IgD-negative memory B cell (primary cell): ENCODE measurements at regions not wholly inside any gene's neighbourhood (a gene's known extent, or its start where the extent isn't known, plus 50 kb on each side); places are given as distances from the start of the nearest gene placed in this dataset.

Experiments
- H3K27ac Mint-ChIP-seq, 3 donors: one replicate each; pipeline ENCODE4 v1.8.0; 2020 to 2022; ENCODE audit warnings: mild to moderate bottlenecking in 3 of 3, mixed read lengths in 3 of 3, moderate library complexity in 1 of 3
- H3K27me3 Mint-ChIP-seq: one replicate; pipeline ENCODE4 v1.8.0; 2021; ENCODE audit warnings: mixed read lengths
- H3K36me3 Mint-ChIP-seq: one replicate; pipeline ENCODE4 v1.8.0; 2020; ENCODE audit warnings: mild to moderate bottlenecking, mixed read lengths
- H3K4me1 Mint-ChIP-seq, 3 donors: one replicate each; pipeline ENCODE4 v1.8.0; 2020 to 2022; ENCODE audit warnings: mixed read lengths in 3 of 3, mild to moderate bottlenecking in 1 of 3
- H3K4me3 Mint-ChIP-seq, 4 donors: one replicate each; pipeline ENCODE4 v1.8.0; 2020 to 2022; ENCODE audit warnings: mild to moderate bottlenecking in 4 of 4, mixed read lengths in 4 of 4, moderate library complexity in 3 of 4
- H3K9me3 Mint-ChIP-seq, 3 donors: one replicate each; pipeline ENCODE4 v1.8.0; 2020 to 2021; ENCODE audit warnings: mixed read lengths in 3 of 3, mild to moderate bottlenecking in 1 of 3

DNA sequence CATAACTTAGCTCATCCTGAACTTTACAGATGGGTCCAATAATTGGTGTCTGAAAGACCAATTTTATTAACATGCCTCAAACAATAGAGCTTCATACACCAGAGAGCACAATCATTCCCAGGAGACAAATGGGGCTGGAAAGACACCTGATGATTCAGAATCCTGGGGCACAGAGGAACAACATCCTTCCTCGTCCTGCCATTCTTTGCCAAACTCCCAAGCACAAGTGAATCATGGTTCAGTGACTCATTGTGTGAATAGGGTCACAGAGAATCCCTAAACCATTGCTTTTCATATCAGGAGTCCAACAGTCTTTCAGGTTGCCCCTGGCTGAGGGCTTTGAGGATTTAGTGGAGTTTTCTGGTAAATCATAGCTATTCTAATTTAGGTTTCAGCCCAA lies 266.4 kb upstream of the BMP2 start:
- Mint-ChIP-seq H3K27ac (no peak overlapping the region), H3K27me3 (no peaks in the 10 kb centered on the region), H3K36me3 (no peaks in the 10 kb centered on the region), H3K4me1 (no peaks in the 10 kb centered on the region), H3K4me3 (no peak overlapping the region), H3K9me3 (peaks cover 3 to 7% (median 6%) of the 10 kb centered on the region in 3 donors)

DNA sequence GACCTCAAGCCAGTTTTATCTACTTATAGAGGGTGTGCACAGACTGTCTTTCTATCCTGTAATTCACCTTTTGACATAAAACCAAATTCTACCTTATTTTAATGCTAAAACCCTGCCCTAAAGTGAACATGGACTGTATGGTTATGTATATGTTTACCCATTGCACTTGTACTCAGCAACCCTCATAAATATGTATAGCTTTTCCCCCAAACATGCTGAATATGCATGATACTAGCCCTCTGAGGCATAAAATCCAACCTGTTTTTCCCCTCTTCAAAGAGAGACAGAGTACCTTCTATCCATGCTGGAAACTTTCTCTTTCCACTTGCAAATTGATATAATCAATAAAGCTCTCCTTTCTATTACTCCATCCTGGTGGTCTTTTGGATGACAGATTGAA lies 267.9 kb upstream of the BMP2 start:
- Mint-ChIP-seq H3K27ac (no peak overlapping the region), H3K9me3 (peaks cover 3 to 6% (median 3%) of the 10 kb centered on the region in 3 donors), H3K27me3 (no peaks in the 10 kb centered on the region), H3K36me3 (no peaks in the 10 kb centered on the region), H3K4me3 (no peak overlapping the region), H3K4me1 (no peaks in the 10 kb centered on the region)

DNA sequence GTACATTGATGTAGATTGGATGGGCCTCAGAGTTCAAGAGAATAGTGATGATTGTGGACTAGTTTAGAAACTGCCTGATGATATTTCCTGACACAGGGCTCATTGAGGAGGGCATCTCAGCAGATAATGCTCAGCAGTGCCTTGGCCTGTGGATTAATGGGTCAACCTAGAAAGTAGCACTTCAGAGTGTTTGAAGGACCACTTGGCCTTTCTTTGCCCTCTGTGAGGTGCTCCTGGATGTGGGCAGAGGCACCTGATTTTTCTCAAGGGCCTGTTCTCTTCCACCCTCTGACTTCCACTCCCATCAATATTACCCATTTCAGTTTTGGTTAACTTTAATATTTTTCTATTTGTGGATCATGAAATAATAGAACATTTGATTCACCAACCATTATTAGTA lies 270.6 kb upstream of the BMP2 start:
- H3K4me3 Mint-ChIP-seq = no peak overlapping the region
- H3K36me3 Mint-ChIP-seq = no peaks in the 10 kb centered on the region
- H3K27me3 Mint-ChIP-seq = no peaks in the 10 kb centered on the region
- H3K27ac Mint-ChIP-seq = no peak overlapping the region
- no peaks in the 10 kb centered on the region for H3K4me1 Mint-ChIP-seq
- peaks cover 0 to 8% (median 0%) of the 10 kb centered on the region in 3 donors for H3K9me3 Mint-ChIP-seq

DNA sequence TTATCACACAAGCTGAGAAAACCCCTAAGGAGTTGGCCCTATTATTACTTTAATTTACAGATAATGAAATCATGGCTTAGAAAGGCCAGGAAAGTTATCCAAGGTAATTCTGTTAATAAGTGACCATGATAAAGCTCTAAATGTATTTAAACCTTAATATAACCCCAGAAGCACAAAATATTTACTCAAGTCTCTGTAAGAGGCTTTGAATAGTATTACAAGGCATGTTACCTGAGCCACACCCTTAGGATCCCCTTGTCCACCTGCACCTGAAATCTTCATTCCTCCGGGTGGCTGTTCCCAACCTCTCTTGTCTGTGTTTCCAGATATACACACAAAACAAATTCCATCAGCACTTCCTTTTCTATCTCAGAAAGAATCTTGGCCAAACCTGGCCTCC lies 271.6 kb upstream of the BMP2 start:
- peaks cover 0 to 8% (median 0%) of the 10 kb centered on the region in 3 donors for H3K9me3 Mint-ChIP-seq
- H3K27ac Mint-ChIP-seq = no peak overlapping the region
- no peaks in the 10 kb centered on the region for H3K4me1 Mint-ChIP-seq
- H3K27me3 Mint-ChIP-seq = no peaks in the 10 kb centered on the region
- H3K36me3 Mint-ChIP-seq = no peaks in the 10 kb centered on the region
- H3K4me3 Mint-ChIP-seq = no peak overlapping the region

DNA sequence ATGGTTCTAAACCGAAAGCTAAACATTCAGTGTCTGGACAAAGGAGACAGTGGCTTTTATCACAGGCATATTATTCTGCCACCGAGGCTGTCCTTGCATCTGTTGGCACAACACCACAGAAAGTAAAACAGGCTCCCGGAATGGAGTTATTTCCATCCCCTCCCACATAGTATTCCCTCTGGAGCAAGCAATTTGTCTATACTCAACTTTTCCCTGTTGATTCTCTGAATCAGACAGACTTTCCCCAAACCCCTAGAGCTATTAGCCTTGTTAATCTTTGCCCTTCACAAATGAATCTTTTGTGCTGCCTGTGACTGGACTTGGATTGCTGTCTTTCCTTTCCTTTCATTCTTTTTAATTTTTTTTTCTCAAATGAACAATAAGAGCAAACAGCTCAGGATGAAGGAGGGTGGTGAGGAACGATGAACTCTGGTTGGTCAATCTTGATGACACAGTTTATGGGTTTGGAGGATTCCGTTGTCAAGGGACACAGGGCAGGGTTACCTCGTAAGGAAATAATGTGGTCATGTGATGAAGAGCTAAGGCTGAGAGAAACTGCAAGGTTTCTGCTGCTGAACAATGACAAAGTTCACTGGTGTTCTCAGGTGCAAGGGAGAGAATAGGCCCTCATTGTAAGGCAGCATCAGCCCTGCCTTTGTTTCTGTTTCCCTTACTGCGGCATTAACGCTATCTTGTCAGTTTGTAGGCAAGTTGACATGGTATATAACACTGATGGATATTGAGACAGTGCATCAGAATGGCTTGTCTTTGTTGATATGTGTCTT lies 275.0 kb upstream of the BMP2 start:
- Mint-ChIP-seq H3K27ac (no peak overlapping the region), H3K36me3 (no peaks in the 10 kb centered on the region), H3K4me3 (no peak overlapping the region), H3K9me3 (peaks cover 2 to 6% (median 5%) of the 10 kb centered on the region in 3 donors), H3K27me3 (no peaks in the 10 kb centered on the region), H3K4me1 (no peaks in the 10 kb centered on the region)

DNA sequence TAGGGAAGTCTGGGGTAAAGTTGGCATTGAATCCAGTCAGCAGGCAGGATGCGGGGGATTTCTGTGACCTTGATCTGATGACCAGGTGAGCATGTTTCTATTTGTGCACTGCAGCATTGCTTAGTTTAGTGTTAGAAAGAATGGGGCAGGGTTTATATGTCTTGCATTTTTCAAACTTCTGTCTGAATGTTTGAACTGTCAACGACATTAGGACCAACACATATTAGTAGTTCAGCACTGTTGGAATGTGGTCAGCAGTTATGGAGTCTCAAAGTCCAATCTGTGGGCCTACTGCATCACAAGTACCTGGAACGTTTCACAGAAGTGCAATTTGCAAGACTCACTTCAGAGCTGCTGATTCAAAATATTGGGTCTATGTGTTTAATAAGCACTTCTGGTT lies 276.6 kb upstream of the BMP2 start:
- Mint-ChIP-seq H3K27ac (no peak overlapping the region), H3K27me3 (no peaks in the 10 kb centered on the region)

DNA sequence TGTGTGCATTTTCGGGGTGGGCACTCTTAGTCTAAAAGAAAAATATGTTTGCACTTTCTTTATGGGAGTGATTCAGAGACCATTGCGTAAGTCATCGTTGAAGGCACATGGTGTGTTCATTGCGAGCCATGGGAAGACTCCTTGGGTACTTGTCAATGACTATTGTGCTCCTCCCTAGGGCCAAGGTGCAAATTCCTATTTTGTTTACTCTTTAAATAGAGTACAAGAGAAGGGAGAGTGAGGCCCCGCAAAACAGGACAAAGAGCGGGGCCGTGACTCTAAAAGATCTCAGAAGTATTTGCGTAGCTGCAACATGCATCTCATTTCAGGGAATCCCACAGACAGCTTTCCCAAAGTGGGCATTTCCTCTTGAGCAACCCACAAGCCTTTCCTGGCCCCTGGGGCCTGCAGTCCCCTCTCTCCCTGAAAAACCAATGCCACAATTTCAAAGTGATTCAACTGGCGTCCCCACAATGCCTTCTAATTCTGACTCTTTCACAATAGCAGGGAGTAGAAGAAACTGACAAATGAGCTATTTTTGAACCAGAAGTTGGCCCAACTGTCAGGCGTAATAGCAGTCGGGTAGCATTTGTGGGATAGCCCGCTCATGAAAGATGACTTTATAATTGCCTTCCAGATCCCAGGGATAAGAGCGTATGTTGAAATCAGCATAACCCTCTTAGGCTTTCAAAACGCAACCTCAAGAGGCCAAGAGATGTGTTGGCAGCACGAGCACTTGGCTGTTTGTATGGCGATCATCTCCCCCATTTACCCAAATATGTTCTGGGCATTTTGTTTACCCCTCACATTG lies 277.9 kb upstream of the BMP2 start:
- Mint-ChIP-seq H3K27ac (no peak overlapping the region), H3K9me3 (peaks cover 2 to 11% (median 3%) of the 10 kb centered on the region in 3 donors), H3K4me1 (no peaks in the 10 kb centered on the region), H3K36me3 (no peaks in the 10 kb centered on the region), H3K27me3 (no peaks in the 10 kb centered on the region), H3K4me3 (no peak overlapping the region)

More for the DNA sequence above, 276.6 kb upstream of the BMP2 start:
- Mint-ChIP-seq H3K4me3 (no peak overlapping the region), H3K36me3 (no peaks in the 10 kb centered on the region), H3K4me1 (no peaks in the 10 kb centered on the region), H3K9me3 (peaks cover 2 to 10% (median 3%) of the 10 kb centered on the region in 3 donors)

DNA sequence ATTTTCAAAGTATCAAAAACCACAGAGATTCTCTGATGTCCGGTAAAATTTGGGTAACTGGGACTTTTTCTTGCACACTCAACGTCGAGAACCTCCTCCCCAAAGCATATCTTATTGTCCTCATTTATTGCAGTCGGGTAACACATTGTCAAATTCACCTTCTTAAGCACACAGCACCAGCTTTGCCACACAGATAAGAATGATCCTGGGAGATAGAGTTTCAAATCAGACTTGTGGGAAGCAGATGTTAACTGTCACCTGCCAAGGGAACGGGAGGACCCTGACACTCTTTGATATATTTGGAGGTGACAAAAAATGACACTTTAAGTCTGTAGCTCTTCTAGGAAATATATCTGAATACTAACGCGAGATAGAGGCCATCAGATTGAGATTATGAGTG lies 282.1 kb upstream of the BMP2 start:
- peaks cover 0 to 15% (median 2%) of the 10 kb centered on the region in 3 donors for H3K9me3 Mint-ChIP-seq
- no peaks in the 10 kb centered on the region for H3K27me3 Mint-ChIP-seq
- no peak overlapping the region for H3K4me3 Mint-ChIP-seq
- H3K27ac Mint-ChIP-seq = no peak overlapping the region
- no peaks in the 10 kb centered on the region for H3K36me3 Mint-ChIP-seq
- no peaks in the 10 kb centered on the region for H3K4me1 Mint-ChIP-seq

DNA sequence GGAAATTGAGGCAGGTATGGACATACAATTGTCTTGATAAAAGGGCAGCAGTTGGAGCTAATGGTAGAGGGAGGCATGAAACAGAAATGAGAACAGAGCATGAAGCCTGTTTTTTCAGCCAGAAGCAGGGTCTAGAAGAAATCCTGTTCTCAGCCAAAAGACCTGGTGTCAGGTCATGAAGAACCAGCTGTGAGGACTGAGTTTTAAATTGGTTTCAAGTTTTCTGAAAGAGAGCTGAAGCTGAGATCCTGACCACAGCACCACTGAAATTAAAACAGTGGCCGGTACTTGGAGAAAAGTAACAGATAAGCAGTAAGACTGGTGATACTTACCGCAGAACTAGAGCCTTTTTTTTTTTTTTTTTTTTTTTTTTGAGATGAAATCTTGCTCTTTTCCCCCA lies 283.8 kb upstream of the BMP2 start:
- Mint-ChIP-seq H3K4me1 (no peaks in the 10 kb centered on the region), H3K4me3 (no peak overlapping the region), H3K27ac (no peak overlapping the region), H3K27me3 (no peaks in the 10 kb centered on the region), H3K36me3 (no peaks in the 10 kb centered on the region), H3K9me3 (peaks cover 0 to 8% (median 4%) of the 10 kb centered on the region in 3 donors)

DNA sequence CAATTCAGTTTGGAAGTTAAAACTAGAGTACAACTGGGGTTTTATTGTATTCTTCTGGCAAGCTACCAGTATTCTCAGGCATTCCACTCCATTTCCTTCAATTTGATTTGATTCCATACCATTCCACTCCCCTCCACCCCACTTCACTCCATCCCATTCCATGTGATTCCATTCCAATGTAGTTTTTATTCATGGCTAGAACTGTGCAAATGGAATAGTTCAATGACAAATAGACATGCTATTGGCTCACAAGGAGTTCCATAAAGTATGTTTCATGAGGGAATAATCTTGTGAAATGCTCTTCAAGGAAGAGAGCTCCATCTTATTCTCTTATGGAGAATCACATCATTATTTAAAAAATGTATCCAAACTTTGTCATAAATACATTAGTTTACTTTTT lies 285.0 kb upstream of the BMP2 start:
- Mint-ChIP-seq H3K36me3 (no peaks in the 10 kb centered on the region), H3K4me3 (no peak overlapping the region), H3K27ac (no peak overlapping the region), H3K4me1 (no peaks in the 10 kb centered on the region), H3K27me3 (no peaks in the 10 kb centered on the region), H3K9me3 (peaks cover 0 to 8% (median 4%) of the 10 kb centered on the region in 3 donors)

DNA sequence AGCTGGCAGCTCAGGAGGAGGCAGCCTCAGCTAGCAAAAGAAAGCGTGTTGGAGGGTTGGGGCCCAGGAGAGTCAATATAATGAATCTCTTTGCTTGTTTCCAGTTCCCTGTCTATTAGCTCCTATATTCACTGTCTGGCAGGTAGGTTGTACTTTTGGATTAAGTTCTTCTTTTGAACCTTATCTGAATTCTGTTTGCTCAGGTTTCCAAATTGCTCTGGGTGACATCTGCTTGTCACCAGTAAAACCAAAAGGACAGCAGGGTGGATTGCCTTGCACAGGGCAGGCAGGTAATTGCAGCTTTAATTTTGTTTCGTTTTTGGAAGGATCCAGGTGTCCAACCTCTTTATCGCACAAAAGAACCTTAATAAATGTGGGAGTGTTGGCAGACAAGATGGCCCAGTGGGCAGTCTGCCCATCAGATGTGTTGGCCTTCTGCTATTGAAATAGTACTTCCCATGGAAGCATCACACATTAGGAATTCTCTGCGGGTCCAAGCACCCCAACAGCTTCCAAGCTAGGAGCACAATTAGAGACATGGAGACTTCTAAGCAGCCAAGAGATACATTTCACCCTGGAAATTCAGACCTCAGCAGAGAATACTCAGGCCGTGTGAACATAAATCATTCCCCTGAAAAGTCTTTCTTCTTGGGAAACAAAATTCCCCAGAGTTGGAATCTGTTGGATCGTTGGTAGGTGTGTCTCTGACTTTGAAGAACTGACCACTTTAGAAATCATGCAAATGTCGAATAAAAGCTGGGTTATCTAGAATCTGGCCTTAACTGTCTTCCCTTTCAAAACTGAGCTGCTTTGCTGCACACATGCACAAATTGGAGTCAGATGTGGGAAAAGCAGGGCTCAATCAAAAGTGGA lies 286.9 kb upstream of the BMP2 start:
- Mint-ChIP-seq H3K36me3 (no peaks in the 10 kb centered on the region), H3K9me3 (peaks cover 0 to 4% (median 4%) of the 10 kb centered on the region in 3 donors), H3K4me3 (no peak overlapping the region), H3K27me3 (no peaks in the 10 kb centered on the region), H3K4me1 (no peaks in the 10 kb centered on the region), H3K27ac (peak overlapping the region in 1 of 3 donors; percentile 57)

DNA sequence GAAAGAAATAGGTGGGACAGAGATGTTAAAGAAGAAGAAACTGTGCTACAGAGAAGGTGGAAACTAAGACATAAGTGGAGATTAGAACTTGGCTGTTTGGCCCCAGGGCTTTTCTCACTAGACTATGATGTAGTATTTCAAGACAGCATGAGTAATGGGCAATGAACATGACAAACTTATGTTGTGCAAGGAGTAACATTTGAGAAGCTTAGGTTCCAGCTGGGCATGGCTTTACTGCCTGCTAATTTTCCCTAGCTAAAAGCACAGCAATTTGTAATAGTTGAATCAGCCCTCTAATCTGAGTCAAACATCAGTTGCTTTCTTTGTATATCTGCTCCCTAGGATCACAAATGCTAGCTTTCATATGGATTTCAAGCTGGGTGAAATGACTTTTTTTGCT lies 294.3 kb upstream of the BMP2 start:
- no peak overlapping the region for H3K27ac Mint-ChIP-seq
- peaks cover 0 to 2% (median 0%) of the 10 kb centered on the region in 3 donors for H3K9me3 Mint-ChIP-seq
- H3K27me3 Mint-ChIP-seq = no peaks in the 10 kb centered on the region
- no peaks in the 10 kb centered on the region for H3K4me1 Mint-ChIP-seq
- no peaks in the 10 kb centered on the region for H3K36me3 Mint-ChIP-seq
- H3K4me3 Mint-ChIP-seq = no peak overlapping the region

DNA sequence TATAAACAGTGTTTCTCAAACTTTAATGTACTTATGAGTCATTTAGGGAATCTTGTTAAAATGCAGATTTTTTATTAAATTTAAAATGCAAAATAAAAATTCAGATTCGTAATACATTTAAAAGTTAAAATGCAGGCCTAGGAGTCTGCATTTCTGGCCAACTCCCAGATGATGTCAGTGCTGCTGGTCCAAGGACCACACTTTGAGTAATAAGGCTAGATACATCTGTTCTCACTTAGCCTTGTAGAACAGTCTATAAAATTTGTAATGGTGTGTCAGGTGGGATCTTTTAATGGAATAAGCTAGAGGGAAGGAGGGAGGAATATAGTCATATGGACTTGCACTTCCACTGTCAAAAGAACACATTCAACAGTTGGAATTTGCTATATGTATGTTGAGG lies 295.6 kb upstream of the BMP2 start:
- no peaks in the 10 kb centered on the region for H3K36me3 Mint-ChIP-seq
- H3K27ac Mint-ChIP-seq = no peak overlapping the region
- peaks cover 0 to 2% (median 0%) of the 10 kb centered on the region in 3 donors for H3K9me3 Mint-ChIP-seq
- no peak overlapping the region for H3K4me3 Mint-ChIP-seq
- no peaks in the 10 kb centered on the region for H3K4me1 Mint-ChIP-seq
- no peaks in the 10 kb centered on the region for H3K27me3 Mint-ChIP-seq

DNA sequence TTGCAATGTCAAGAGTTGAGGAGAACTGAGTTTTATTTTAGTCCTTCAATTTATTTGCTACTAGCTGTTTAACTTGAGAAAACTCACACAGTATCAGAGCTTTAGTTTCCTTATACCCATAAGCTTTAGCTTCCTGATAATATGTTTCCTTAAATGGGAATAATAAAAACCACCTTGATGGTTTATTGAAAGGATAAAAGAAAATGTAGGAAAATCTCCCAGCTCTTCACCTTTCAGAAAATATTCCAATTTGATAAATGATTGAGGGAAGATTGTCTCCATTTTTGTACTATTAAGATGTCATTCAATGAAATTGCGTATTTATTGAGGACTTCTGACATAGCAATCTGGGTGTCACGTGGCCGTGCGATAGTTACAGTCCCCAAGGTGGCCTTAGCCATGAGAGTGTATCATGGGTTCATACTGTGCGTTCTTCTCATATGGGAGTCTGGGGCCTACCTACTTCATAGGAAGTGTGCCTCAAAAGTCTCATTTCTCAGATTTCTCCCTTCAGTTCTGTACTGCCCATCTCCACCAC lies 296.3 kb upstream of the BMP2 start:
- H3K9me3 Mint-ChIP-seq = peaks cover 0 to 5% (median 2%) of the 10 kb centered on the region in 3 donors
- H3K27ac Mint-ChIP-seq = no peak overlapping the region
- no peaks in the 10 kb centered on the region for H3K36me3 Mint-ChIP-seq
- no peak overlapping the region for H3K4me3 Mint-ChIP-seq
- H3K27me3 Mint-ChIP-seq = no peaks in the 10 kb centered on the region
- H3K4me1 Mint-ChIP-seq = peaks cover 0 to 2% (median 0%) of the 10 kb centered on the region in 3 donors

DNA sequence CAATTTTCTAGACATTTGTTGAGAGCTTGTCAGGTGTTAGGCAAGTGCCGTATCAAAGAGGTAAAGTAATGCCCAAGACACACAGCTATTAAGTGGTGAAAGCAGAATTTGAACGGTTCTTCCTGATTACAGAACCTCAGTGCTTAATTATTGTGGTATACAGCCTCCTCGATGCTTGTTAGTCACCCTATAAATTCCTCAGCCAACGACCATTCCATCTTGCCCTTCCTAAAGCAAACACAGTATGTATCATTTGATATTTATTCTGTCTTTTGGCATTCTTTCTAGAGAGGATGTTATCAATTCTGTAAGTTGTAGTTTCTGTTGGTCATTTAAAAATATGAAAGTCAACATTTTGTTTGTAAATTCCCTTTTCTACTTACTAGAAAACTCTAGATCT lies 297.8 kb upstream of the BMP2 start:
- H3K27me3 Mint-ChIP-seq = no peaks in the 10 kb centered on the region
- H3K4me3 Mint-ChIP-seq = no peak overlapping the region
- H3K4me1 Mint-ChIP-seq = peaks cover 0 to 2% (median 0%) of the 10 kb centered on the region in 3 donors
- H3K9me3 Mint-ChIP-seq = peaks cover 2 to 12% (median 2%) of the 10 kb centered on the region in 3 donors
- H3K27ac Mint-ChIP-seq = no peak overlapping the region
- H3K36me3 Mint-ChIP-seq = no peaks in the 10 kb centered on the region
